GM21576 (cell line): ENCODE measurements at regions not wholly inside any gene's neighbourhood (a gene's known extent, or its start where the extent isn't known, plus 50 kb on each side); places are given as distances from the start of the nearest gene placed in this dataset.

Experiments used
- ATAC-seq: cut with Tn5 transposase; IDR thresholded peaks from one replicate; pipeline ENCODE4 v1.9.1; 2021; ENCODE audit warnings: mild to moderate bottlenecking, moderate library complexity; ENCODE audit not compliant: unreplicated experiment

DNA sequence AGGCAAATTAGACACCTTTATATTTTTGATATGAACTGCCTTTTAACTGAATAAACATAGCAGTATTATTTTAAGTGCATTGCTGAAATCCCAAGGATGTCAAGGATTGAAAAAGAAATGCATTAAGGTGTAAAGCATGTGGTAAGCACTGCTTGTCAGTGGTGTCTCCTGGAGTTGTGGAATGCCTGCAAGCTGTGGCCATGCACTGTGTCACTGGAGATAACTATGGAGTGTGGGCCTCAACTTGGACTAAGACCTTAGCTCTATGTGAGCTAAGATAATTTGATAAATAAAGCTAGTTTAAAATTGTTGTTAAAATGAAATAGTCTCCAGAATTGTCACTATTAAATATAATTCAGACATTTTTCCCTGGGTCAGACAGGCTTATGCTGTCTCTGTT is 156.6 kb upstream of the OPRM1 start:
- no peak for ATAC-seq

DNA sequence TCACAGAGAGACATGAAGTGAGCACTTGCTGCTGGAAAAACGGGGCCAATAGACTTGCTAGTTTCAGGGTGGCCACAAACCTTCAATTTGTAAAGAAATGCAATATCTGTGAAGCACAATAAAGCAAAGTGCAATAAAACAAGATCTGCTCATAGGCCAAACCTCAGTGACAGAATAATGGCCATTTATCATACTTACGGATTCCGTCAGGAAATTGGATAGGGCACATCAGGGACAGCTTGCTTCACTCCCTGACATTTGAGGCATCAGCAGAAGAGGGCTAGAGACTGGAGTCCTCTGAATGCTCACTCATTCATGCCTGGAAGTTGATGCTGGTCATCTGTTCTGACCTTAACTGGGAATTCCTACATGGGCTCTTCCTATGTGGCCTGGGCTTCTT is 165.5 kb upstream of the OPRM1 start:
- ATAC-seq: no peak

DNA sequence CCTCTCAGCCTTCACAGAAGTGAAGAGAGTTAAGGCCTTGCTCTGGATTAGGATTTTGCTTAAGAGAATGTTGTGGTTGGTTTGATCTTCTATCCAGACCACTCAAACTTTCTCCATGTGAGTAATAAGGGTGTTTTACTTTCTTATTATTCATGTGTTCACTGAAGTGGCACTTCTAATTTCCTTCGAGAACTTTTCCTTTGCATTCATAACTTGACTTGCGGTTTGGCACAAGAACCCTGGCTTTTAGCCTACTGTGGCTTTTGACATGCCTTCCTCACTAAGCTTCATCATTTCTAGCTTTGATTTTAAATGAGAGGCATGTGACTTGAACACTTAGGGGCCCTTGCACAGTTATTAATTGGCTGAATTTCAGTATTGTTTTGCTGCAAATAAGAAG is 166.1 kb upstream of the OPRM1 start:
- ATAC-seq: no peak

DNA sequence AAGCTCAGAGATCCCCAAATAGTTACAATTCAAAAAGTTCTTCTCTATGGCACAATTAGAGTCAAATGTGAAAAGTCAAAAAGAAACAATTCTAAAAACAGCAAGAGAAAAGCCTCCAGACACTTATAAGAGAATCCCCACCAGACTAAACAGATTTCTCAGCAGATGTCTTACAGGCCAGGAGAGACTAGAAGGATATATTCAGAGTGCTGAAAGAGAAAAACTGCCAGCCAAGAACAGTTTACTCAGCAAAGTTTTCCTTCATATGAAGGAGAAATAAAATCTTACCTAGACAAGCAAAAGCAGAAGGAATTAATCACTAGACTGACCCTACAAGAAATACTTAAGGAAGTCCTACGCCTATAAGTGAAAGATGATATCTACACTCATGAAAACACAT is 176.1 kb upstream of the OPRM1 start:
- no peak for ATAC-seq

DNA sequence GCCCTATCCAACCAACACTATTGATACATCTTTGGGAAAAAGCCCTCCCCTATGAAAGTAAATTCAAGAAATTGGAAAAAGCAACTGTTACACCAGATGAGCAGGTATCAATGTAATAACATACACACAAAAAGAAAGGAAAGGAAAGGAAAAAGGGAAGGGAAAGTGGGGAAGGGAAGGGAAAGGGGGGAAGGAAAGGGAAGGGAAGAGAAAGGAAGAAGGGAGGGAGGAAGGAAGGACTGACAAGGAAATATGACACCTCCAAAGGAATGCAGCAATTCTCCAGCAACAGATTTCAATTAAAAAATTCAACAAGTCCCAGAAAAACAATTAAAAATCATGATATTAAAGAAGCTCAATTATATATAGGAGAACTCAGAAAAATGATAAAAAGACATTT is 176.9 kb upstream of the OPRM1 start:
- no peak for ATAC-seq

DNA sequence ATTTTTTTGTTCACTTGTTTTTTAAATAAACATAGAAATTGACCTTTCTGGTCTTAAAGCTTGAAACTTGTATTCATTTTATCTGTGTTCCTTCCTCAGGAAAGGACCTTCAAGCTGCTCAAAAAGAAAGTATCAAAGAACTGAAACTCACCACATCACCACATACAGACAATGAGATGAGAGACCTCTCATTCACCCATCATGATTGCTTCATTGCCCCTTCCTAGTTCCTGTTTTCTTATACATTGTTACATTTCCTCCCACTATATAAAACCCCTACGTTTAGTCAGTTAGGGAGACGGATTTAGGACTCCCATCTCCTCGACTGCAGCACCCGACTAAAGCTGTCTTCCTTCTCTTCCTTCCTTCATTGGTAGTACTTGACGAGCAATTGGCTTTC is 180.5 kb upstream of the OPRM1 start:
- no peak for ATAC-seq

DNA sequence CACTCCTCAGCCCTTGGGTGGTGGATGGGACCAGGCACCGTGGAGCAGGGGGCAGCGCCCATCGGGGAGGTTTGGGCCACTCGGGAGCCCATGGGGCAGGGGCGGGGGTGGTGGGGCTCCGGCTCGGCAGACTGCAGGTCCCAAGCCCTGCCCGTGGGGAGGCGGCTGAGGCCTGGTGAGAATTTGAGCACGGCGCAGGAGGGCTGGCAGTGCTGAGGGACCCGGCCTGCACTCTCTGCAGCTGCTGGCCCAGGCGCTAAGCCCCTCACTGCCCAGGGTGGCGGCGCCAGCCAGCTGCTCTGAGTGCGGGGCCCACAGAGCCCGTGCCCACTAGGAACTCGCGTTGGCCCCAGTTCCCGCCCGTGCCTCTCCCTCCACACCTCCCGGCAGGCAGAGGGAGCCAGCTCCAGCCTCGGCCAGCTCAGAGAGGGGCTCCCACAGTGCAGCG is 182.1 kb upstream of the OPRM1 start:
- ATAC-seq: no peak

DNA sequence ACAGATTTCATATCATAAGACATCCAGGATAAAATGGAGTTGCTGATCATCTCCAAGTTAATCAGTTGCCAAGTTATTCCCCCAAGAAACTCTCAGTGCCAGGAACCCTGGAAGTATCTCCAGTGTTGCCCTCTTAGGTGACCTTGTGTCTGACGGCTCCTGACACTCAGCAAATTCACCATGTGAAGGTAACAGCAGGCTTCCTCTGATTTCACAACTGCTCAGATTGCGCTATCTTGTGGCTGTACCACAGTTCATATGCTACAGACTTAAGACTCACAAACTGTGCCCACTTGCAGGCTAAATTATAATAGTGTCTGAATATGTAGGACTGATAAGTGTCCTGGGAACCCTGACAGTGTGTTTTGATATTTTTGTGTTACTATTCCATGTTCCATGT is 186.6 kb upstream of the OPRM1 start:
- no peak for ATAC-seq

DNA sequence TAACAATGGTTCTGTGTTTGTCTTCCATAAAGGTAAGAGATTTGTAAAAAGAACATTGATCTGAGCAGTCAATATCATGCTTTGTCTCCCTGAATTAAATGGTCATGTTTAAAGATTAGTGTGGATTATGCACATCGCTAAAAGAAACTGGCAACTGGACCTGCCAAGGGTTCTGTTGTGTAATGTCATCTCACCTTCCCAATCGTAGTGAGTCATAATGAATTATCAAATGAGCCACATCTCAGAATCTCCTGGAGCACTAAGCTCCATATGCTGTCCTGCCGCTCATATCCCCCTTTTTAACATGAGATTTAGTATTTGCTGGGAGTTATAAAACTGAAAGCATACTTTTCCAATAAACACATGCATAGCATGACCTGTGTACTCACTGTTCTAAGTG is 187.0 kb upstream of the OPRM1 start:
- no peak for ATAC-seq

DNA sequence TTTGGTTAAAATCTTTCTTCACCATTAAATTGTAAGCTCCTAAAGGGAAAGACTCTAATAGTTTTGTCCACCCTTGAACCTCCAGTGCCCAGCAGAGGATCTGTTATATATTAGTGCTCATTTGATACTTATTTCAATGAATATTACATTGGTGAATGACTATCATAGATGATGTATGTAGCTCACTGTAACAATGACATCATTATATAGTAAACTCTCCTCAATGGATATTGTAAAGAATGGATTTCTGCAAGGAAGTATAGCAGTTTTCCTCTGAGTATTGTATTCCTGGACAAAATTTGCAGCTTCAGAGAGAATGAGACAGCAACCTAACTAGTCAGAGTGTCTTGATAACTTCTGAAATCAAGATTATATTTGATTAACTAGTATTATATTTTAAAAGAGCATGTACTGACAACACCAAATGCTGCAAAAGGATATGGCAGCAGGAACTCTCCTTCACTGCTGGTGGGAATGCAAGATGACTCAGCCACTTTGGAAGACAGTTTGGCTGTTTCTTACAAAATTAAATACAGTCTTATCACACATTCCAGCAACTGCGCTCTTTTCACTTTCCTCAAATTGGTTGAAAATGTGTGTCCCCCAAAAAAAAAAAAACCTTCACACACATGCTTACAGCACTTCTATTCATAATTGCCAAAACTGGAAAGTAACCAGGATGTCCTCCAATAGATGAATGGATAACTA is 189.8 kb upstream of the OPRM1 start:
- no peak for ATAC-seq

DNA sequence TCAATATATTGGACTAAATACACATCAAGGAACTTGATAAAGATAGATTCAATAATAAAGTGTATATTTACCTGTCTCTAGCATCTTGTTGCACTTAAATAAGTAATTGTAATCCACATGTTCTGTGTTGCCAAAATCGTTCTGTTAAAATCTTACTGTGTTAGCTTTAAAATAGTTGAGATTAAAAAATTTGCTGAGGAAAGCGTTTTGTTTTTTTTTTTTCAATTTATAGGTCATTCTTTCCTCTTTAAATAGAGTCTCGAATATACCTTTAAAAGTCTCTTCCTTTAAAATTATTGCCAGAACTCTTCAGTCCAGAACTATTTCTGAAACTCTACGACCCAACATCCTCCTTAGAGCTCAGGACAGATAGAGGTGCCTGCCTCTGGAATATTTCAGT is 195.6 kb upstream of the OPRM1 start:
- no peak for ATAC-seq

DNA sequence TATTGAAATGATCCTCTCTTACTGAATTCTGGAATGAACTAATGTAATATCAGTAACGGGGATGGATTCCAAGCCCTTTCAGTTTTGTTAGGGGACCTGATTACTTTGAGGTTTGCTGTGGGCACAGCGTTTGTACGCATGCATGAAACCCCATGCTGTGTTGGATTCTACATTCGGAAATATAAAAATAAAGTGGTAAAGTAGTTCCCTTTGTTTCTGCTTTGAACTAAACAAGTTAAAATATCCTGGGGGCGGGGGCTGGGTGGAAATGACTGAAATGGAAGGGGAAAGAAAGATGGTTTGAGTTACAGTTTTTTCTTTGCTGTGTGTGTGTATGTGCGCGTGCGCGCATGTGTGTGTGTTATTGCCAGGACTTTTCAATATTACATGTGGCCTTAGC is 196.5 kb upstream of the OPRM1 start:
- no peak for ATAC-seq

DNA sequence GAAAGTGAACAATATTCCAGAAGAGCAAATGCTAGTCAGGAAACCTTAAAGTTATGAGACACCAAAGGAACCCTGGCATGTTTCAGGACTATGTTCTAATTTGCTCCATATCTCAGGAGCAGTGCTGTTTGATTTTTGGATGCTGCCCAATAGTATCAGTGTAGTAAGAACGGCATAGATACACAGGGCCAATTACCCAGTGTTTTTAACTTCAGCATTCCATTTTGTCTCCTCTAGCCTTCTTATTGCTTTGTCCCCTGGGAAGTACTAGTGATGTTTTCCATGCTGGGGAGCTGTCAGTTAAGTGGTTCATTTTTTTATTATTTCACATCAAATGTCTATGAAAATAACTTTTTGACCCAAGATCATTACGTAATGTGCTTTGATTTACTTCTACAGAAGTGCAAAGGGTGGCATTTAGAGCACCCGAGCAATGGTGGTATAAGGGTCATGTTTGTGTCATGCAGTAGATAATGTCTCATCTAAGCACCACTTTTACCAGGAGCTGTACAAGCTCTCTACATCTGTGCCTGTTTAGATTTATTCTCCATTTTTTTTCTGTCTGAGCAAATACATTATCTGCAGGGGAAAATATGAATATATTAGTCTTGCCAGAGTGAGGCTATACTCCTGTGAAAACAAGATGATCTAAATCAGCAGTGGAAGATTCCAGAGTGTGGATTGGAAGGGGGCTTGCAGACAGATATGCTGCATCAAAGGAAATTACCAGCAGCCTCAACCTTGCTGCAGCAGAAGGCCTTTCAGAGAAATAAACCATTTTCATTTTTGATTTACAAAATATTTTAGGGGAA is 198.8 kb upstream of the OPRM1 start:
- ATAC-seq: no peak

DNA sequence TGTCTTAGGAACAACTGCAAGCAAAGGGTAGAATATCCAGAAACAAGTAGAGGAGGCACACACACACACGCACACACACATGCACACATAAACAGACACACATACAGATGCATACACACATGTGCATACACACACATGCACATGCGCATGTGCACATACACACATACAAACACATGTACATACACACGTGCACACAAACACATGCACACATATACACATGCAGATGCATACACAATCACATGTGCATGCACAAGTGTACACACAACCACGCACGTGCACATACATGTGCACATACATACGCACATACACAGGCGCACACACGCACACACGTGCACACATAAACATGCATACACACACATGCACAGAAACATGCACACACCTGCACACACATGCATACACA is 206.5 kb upstream of the OPRM1 start:
- ATAC-seq: no peak

DNA sequence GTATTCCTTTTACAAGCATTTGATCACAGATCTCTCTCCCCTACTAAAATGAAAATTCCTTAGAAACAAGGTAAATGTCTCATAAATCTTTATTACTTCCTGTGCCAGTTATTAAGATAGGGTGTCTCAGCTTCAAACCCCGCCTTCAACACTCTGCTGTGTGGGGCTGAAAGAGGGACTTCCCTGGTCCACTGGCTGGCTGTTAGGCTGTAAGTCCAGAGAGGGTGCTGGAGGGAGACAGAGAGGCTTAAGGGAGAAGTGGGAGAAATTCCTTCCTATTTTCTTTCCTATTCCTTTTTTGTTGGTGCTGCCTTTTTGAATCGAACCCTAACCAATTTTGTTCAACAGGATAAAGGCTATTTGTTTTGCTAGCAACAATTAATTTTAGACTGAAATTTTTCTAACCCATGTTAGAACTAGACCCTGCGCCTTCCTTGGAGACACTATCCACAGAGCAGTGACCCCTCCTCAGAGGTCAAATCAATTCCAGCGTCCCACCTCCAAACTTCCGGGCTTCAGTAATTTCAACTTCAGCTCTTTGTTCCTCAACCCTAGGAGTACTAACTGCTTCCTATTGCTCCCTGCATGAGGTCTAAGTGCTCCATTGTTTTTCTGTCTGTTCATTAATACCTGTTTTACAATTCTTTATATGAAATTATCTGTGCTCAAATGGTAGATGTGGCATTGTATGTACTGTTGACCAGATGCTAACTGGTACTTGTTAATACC is 207.5 kb upstream of the OPRM1 start:
- ATAC-seq: no peak

DNA sequence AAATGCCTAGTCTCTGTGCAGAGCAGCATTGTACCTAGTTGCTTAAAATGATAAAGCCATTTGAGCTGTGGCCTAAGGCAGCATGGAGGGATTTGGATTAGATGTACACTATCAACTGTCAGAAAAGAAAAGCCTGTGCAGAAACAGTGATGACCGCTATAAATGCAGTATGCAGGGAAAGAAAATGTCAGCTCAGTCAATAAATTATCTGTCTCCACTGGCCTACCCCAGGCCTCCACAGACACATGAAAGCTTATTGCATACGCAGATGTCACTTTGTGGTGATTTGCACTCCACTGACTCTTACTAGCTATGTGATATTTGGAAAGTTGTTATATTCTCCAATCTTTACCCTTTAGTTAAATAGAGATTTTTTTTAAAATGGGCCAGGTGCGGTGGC is 221.9 kb upstream of the OPRM1 start:
- no peak for ATAC-seq

DNA sequence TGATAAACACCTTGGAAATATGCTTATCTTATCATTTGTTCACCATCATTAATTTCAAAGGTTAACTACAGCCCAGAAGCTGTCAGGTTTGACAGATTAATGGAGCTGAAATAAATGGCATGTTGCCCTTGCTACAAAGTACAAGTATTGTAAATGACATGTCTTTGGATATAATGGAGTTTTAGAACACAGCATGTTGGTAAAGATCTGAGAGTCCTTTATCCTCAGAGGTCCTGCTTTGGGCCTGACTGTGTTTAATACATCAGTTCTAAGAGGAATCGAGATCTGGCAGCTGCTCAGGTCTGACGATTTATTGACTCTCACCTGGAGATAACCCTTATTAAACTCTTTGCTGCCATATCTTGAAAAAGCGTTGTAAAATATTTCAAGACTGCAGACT is 222.7 kb upstream of the OPRM1 start:
- no peak for ATAC-seq

DNA sequence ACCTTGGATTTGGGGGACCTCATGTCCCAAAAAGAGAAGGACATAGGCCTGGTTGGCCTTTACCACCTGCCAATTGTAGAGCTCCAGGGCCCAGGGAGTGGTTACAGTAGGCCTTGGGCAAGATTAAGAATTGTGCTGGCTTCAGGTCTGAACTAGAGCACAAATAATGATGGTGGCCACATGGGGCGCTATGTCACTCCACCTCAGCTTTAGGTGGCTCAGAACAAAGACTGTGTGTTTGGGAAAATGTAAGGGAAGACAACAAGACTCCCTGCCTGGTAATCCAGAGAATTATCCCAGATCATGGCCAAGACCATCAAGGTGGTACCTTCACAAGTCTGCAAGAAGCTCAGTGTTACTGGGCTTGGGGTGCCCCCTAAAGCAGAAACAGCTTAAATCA is 224.9 kb upstream of the OPRM1 start:
- no peak for ATAC-seq

DNA sequence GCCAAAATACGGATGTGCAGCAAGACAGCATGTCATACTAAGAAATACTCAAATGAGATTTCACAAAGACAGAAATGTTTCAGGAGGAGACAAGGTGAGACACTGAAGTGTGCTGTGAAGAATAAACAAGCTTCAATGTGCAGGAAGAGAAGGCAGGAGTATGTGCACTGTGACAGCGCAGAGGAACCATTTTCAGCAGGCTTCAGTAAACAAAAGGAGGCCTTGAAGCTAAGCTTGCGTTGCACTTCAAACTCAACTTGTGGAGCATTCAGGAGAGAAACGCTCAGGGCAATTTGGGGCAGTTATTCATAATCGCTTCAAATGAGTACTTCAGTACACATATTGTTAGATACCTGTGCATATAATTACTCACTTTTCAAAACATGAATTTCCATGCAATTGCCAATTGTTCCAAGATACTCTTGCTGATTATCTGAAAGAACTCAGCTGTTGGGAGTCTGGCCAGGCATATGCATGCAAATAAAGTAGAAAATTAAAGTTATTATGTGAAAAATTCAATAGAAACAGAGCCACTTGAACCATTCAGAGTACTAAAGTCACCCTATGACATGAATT is 234.2 kb upstream of the OPRM1 start:
- ATAC-seq: no peak

DNA sequence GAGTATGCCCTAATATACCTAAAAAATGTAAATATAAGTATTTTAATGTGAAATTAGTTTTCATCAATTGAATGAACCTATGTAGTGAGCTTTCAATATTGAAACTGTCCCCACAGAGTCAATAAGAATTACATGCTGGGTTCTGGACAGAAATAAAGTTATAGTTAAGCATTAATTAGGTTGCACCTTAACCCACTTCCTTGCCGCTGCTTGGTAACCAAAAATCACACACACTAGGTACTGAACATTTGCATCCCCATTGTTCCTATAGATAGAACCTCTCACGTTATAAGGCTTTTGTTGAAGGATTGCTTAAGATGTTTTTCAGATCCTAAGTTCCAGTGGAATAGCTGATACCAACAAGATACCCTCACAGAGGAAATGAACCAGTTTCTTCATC is 237.1 kb upstream of the OPRM1 start:
- ATAC-seq: no peak

DNA sequence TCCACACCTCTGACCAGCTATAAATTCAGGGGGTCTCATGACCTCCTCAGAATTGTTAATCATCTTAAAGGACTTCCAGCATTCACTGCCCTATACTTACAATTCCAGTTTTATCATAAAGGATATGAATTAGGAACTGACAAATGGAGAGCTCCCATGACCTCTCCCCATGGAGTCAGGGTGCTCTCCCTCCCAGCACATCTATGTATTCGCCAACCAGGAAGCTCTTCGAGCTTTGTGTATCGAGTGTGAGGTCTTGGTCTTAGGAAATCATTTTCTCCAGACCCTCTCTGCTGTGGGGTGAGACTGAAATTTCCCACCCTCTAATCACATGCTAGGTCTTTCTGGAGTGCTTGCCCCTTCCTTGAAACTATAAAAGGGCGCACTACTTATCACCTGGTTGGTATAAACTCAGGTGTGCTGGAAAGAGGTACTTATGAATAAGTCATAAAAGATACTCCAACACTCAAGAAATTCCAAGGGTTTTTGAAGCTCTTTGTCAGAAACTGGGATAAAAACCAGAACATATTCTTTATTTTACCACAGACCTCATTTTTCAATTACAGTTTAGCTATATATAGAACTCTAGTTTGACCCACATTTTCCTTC is 238.4 kb upstream of the OPRM1 start:
- no peak for ATAC-seq
